HG02588 (cell line): ENCODE measurements at regions not wholly inside any gene's neighbourhood (a gene's known extent, or its start where the extent isn't known, plus 50 kb on each side); places are given as distances from the start of the nearest gene placed in this dataset.

ENCODE experiments used
- ATAC-seq: cut with Tn5 transposase; IDR thresholded peaks from one replicate; pipeline ENCODE4 v1.9.1; 2021; ENCODE audit warnings: mild to moderate bottlenecking, moderate library complexity; ENCODE audit not compliant: unreplicated experiment

DNA sequence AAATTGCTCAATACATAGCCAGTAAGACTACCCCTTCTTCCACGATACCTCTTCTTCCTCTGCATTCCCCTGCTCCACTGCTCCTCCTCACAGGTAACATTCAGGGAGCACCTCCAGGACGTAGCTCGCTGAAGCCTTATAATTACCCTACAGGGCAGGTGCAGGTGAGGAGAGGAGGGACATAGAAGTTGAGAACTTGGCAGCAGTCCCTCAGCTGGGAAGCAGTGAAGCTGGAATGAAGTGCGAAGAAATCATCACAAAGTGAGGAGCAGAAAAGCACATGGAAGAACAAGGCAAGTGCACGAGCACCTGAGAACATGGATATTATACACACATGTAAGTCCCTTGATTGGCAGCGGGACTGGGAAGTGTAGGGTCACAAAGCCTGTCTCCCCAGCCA is 118.2 kb downstream of the HSD17B3 start:
- ATAC-seq, result no peak

DNA sequence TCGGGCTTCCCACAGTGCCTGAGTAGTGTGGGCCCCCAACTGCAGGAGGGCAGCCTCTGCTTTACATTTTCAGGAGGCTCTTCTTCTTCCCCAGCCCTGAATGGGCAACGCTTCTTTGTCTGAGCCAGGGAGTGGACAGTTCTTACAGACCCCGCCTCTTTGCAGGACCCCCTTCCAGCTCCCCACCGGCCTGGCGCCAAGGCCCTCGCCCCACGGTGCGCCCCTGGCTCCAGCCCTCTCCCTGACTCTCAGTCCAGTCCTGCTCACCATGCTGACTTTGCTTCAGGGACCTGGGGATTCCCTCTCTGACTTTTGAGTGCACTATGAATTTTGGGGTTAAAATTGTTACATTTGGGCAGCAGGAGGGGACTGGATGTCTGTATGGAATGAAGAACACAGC is 123.8 kb downstream of the HSD17B3 start:
- no peak for ATAC-seq

DNA sequence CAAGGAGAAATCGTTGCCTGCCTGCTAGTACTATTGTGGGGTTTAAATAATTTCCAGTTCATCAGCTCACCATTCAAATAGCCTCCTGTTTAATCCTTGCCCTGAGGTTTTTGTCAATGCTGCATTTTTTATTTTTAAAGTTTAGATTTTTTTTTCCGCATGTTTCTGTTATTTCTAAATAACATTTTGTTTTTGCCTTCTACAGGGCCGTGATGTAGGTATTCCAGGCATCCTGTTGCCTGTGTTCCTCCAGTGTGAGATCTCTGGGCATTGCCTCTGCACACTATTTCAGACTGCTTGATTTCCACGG is 124.3 kb downstream of the HSD17B3 start:
- no peak for ATAC-seq

DNA sequence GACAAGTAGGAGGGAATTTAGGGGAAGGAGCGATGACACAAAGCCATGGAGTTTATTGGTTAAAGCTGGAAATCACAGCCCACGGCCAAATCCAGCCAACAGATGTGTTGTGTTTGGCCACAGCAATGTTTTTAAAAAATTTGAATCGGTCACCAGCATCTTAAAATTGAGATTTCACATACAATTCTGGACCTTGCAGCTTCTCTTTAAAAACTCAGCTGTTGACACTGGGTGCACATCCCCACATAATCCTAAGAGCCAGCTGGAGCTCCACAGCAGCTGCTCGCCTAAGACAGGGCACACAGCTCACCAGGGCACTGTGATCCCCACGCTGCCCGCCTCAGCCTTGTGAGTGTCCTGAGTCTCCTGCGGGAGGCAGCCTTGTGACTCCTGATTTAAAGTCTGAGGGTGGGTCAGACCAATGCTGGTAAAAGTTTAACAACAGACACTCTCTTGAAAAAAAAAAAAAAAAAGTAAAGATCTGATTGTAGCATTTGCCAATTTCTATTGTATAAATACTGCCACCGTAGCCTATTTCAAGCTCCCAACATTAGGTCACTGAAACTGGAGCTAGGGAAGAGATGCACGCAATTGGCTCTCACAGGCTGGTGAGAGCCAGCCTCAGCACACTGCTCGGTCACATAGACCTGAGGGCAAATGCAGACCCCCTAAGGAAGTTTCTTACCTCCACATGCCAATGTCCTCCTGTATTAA is 124.8 kb downstream of the HSD17B3 start:
- ATAC-seq, result no peak

DNA sequence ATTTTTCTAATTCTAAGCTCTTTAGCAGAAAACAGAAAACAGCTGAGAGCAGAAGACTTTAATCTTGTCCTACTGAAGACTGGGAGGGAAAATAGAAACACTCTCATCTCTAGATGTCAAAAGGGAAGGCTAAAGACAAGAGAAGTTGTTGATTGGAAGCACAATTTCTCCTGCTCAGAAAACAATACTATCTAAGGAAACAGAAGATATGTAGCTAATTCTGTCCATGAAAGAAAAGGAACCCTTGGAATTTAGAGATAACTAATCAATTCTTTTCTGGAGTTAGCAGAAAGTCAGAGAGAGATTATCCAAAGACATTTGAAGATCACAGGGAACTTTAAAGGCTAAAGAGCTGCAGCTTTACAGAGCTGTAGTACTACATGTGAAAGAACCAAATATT is 126.2 kb downstream of the HSD17B3 start:
- no peak for ATAC-seq

DNA sequence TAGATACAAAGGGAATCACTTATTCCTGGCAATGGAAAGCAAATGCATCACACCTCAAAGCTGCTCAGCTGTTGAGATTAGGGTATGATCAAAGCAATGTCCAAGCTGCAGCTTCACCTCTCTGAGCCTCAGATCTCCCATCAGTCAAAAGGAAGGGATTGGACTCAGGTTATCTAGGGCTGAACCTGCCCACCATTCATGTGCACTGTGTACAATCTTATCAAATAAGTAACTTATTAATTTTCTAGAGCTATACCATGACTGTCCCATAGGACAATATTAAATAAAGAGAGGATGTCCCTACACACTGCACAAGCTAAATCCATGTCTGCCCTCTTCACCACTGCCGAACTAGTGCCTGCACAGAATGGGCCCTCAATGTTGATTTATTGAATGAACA is 127.0 kb downstream of the HSD17B3 start:
- no peak for ATAC-seq

DNA sequence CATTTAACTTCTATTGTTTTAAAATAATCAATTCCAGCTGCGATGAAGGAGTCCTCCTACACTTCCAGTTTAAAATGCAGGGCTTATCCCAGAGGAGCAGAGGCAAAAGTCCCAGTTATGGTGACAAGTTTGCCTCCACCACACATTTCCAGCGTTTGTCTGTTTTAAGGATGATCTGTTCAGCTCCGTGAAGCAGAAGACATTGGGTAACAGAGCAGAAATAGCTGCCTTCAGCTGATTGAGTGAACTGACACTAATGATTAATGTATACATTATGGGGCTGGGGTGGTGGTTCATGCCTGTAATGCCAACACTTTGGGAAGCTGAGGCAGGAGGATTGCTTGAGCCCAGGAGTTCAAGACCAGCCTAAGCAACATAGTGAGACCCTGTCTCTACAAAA is 127.6 kb downstream of the HSD17B3 start:
- ATAC-seq, result no peak

DNA sequence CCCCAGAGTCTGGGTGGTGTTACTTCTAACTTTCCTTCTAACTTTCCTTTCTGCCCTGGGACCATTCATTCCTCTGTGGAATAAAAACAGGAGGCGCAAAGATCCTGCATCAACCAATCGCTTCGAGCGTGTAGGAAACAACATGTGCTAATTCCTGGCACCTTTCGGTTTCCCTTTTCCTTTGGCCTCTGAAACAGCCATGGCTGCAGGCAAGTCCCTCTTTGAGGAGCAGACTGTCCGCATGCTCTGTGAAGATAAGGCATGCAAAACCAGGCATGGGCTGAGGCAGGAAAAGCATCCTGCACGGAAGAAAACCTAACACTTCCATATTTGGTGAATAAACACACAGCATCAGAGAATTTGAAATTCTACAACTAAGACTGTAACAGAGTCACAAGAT is 128.3 kb downstream of the HSD17B3 start:
- no peak for ATAC-seq

DNA sequence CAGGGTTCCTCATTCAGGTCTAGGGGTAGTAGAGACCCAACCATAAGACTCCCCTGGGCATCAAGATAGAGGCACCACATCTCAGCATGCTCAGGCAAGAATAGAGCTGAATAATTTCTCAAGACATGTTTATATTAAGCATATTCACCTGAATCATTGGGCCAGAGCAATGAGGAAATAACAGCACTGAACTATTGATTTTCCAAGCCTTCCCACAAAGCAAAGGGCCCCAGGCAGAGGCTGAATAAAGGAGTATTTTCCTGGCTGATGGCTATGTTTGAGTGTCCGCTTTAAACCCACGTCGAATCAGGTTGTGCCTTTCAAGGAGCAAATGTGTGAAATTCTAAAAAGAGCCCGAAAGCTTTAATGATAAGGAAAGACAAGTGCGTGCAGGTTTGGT is 129.2 kb downstream of the HSD17B3 start:
- no peak for ATAC-seq

DNA sequence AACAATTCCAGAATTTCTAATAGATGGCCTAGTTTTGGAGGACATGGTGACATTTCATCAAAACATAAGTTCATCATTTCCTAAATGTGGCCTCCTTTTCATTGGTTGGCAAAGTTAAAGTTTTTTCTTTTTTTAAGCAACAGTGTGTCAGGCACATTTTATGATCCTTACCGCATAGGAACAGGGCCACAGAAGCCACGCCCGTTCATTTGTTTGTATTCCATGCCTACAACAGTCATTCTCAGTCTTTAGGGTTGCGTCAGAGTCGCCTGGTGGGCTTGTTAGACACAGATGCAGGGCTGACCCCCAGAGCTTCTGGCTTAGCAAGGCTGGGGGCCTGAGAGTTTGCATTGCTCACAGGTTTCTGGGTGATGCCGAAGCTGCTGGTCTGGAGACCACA is 130.2 kb downstream of the HSD17B3 start:
- no peak for ATAC-seq

DNA sequence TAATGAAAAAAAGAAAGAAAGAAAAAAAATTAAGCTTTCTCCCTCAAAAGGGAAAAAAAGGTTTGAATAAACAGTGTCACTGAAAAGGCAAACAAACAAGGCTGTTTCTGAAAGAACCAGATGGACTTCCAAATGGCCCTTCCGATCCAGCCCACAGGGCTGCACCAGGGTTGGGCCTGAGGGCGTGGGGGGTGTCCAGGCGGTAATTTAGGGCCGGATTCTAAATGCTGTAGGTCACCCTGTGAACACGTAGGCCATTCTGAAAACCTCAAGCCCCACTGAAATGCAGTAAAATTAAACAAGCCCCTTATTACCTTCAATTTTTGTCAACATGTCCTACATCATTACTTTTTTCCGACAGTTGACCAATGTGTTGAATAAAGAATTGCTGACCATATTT is 132.1 kb downstream of the HSD17B3 start:
- ATAC-seq, result no peak

DNA sequence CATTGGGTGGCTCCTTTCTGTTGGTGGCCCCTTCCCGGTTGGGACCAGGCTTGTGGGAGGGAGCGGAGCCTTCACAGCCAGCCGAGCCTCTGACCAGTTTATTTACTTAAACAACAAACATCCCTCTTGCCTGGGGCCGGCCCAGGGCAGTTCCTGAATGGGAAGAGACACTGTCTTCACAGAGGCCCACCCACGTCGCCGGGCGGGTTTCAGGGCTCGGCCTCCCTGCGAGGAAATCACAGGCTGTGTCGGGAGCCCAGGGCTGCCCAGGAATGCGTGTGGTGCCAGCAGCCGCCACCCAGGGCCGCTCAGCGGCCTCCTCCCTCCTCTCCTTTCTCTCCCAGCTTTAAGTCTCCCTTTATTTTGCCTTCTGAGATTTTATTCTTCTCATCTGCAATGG is 132.5 kb downstream of the HSD17B3 start:
- no peak for ATAC-seq

DNA sequence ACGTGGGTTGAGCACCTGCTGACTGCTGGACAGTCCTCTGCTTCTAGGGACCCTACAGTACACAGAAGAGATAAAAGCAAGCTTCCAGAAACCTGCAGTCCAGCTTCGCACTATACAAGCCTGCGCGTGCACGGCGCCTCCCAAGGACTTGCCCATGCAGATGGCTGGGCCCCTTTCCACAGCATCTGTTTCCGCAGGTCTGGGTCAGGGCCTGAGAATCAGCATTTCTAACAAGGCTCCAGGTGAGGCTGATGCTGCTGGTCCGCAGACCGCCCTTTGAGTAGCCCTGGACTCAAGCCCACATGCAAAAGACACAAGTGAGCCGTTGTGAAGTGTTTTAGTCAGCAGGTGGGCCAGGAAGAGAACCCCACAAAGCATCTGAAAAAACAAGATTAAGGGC is 133.1 kb downstream of the HSD17B3 start:
- ATAC-seq, result no peak

DNA sequence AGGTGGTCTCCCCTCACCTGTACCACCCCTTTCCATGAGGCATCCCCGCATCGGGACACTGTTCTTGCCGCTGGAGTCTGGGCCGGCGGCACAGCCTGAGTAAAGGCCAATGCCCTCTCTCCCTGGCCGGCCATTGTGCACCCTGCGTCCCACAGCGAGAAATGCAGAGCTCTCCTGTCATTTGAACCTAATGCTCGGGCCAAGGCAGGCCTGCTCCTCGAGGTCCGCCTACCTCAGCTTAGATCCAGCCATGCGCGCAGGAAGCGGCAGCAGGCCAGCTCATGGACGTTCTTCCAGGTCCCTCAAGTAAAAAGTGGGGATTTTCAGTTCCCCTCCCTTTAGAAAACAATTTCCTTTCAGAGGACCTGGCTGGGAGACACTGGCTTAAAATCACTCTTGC is 135.0 kb downstream of the HSD17B3 start:
- ATAC-seq, result no peak

DNA sequence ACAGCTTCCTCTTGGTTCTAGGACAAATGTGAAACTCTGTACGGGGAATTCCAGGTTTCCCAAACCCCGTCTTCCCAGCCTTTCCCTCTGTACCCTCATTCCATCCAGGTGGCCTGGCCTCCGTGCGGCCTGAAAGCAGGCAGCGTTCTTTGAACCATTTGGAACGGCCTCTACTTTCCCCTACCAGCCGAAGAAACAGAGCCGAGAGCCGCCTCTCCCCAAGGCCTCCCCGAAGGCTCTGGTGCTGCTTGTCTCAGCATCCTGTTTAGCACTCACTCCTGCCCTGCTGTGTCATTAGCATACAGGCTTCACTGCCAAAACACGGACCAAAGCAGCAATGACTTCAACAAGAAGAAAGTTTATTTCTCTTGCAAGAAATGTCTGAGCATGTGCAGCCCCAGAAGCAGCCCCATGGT is 137.7 kb downstream of the HSD17B3 start:
- ATAC-seq, result no peak

DNA sequence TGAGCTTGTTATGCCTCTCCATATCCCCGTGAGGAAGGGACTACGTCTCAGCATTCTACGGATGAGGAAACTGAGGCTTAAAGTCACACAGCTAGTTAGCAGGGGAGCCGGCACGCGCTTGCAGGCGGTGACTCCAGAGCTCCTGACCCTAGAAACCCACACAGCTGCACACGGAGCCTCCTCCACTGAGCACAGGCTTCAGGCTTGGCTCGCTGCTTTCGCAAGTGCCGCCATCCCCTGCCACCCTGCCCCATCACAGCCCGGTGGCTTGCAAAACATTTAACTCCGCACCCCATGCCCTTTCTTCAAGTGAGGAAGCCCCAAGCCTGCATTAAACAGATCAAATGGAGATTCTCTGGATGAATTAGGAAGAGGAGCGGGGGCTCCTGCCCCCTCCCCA is 138.3 kb downstream of the HSD17B3 start:
- ATAC-seq, result no peak

DNA sequence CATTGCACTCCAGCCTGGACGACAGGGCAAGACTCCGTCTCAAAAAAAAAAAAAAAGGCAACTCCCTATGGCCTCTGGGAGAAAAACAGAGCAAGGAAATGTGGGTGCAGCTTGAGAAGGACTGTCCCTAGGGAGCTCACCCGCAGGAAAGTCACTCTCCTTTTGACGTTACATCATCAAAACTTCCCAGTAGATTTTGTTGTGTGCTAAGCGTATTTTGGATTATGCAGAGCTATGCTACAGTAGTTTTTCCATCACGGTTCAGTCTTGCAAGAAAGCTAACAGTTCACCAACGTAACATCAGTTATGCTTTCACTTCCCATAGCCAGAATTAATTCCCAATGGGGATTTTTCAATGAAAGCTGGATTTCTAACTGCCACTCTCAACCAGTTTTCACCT is 138.8 kb downstream of the HSD17B3 start:
- ATAC-seq, result no peak

DNA sequence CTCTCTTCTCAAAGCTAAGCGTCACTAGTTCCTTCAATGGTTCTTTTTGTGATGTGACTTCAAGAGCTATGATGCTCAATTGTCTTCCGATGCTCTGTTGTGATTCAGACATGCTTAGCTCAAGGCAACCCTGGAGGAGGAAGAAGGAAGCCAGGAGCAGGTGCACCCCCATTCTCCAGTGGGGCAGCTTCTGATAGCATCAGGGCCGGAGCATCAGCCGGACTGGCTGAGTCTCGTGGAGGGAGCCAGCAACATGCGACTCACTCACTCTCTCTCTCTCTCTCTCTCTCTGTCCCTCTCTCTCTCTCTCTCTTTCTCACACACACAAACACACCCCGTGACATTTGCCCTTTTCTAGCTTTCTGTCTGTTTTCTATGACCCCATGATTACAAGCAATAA is 140.2 kb downstream of the HSD17B3 start:
- no peak for ATAC-seq

DNA sequence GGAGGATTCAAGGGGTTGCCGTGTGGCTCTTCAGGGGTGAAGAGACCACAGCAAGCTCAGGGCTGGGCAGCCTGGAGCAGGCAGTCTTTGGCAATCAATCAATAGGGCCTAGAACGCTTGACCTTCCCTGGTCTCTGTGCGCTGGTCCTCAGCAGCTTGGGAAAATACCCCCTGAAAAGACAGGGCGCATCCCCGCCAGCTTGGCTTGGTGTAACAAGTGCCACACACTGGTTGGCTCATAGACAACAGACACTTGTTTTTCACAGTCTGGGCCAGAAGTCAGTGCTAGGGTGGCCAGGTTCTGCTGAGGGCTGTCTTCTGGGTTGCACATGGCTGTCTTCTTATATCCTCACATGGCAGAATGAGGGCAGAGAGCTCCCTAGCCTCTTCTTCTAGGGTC is 141.1 kb downstream of the HSD17B3 start:
- no peak for ATAC-seq

DNA sequence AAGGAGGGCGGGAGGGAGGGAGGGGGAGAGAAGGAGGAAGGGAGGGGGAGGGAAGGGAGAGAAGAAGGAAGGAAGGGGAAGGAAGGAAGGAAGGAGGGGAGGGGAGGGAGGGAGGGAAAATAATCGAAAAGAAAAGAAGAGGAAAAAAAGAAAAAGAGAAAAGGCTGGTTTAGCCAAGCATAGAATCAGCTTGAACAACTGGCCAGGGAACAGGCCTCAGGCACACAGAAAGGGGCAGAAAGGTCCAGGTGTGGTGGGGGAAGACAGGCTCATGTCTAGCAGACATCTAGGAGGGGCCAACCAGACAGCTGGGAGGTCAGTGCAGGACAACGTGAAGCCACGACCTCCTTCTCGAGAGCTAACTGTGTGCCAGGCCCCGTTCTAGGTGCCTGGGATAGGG is 141.8 kb downstream of the HSD17B3 start:
- no peak for ATAC-seq

DNA sequence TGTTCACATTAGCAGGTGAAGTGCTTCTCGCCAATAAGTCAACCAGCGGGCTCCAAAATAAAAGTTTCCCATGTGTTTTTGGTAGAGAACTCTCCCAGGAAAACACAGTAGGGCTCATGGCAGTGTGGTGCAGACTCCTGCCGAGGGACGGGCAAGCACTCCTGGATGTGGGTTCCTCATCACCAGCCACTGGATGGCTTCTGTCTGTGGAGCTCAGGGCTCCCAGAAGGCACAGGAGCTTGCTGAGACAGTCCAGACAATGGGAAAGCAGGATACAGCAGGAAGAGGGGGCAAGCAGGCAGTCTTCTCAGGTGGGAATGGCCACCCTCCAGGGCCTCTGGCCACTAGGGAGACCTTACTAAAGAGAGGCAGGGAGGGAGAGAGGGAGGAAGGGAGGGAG is 142.4 kb downstream of the HSD17B3 start:
- no peak for ATAC-seq

DNA sequence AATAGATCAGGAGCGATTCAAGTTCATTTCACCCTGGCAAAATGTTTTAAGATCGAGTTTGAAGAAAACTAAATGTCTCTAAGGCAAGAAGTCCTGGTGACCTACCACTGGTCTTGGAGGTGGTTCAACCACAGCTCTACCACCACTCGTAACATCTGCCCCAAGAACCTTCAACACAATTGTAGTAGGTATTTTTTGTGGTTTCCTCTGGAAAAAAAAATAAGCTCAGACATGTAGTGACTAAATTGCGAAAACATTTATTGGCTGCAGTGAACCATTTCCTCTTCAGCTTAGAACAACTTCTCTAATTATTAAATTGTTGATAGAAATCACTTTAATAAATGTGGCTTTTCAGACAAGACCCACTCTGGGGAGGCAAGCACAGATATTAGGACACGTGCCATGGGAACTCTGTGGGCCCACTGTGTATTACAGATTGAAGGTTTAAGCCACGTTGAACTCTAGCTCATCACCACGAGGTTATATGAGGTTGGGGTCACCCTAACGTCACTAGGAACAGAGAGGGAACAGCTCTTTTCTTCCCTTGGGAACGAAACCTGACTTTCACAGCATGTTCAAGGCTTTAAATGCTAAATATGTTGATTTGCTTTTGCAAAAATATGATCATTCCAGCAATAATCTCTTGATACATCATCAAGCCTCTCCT is 142.9 kb downstream of the HSD17B3 start:
- ATAC-seq, result no peak

DNA sequence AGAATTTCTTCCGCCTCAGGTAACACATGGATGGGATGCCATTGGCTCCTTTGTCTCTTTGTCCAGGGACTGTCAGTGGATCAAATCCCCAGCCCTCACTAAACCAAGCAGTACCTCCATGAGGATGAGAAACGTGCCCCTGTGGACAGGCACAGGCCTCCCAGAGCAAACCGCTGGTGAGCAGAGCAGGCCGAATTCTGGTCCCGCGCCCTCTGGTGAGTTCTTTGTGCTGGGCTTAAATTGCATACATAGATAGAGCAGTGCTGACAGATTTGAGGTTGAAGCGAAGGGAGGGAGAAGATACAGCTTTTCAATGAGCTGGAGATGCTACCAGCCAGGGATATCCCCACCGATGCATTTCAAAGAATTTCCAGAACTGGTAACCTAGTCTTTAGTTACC is 143.8 kb downstream of the HSD17B3 start:
- ATAC-seq, result no peak
